DOHH2 (cell line): ENCODE measurements at regions not wholly inside any gene's neighbourhood (a gene's known extent, or its start where the extent isn't known, plus 50 kb on each side); places are given as distances from the start of the nearest gene placed in this dataset.

ENCODE experiments used
- CTCF ChIP-seq: fragments of 200-600 bp; sonication (generic); IDR thresholded peaks from one replicate; pipeline ENCODE4 v1.5.1; 2014; ENCODE audit warnings: antibody characterized with exemption, mild to moderate bottlenecking, low read depth, low read length; ENCODE audit not compliant: poor library complexity, severe bottlenecking
- EZH2phosphoT487 ChIP-seq: fragments of 200-600 bp; sonication (generic); IDR thresholded peaks from 2 replicates; pipeline ENCODE4 v1.6.1; 2017; ENCODE audit warnings: borderline replicate concordance, mild to moderate bottlenecking, antibody characterized with exemption, low read length, moderate library complexity, mixed read lengths

DNA sequence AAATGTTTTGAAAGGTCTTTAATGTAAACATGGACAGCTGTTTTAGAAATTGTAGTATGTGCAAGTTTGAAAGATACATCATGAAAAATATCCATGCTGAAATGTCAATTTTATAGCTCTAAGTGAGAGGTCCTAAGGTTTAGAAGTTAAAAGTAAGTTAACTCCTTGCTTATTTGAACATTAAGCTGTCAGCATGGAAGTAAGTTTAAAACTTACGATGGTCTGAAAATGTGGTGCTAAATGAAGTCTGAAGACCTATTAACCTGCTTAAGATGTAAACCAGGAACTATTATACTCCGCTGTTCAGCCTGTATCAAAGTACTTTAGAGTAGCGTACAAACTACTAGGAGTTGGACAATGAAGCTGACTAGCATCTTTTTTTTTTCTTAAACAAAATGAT is 1082.4 kb downstream of the TMTC2 start:
- TF ChIP-seq CTCF (no peak), EZH2phosphoT487 (no peak)
